ENCODE measurements at regions not wholly inside any gene's neighbourhood (a gene's known extent, or its start where the extent isn't known, plus 50 kb on each side); places are given as distances from the start of the nearest gene placed in this dataset.
"Not testable (repeated sequence)": the region's sequence is repeated elsewhere in the genome, so short reads cannot be mapped to it uniquely, and the experiment has no call there.

DNA sequence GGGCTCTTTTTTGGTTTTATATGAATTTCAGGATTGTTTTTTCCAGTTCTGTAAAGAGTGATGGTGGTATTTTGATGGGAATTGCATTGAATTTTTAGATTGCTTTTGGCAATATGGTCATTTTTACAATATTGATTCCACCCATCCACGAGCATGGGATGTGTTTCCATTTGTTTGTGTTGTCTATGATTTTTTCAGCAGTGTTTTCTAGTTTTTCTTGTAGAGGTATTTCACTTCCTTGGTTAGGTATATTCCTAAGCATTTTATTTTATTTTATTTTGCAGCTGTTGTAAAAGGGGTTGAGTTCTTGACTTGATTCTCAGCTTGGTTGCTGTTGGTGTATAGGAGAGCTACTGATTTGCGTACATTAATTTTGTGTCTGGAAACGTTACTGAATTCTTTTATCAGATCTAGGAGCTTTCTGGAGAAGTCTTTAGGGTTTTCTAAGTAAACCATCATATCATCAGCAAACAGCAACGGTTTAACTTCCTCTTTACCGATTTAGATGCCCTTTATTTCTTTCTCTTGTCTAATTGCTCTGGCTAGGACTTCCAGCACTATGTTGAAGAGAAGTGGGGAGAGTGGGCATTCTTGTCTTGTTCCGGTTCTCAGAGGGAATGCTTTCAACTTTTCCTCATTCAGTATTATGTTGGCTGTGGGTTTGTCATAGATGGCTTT lies 69.4 kb upstream of the GNG12 start:
- DNase-seq (ENCODE audit: low spot score): not testable (repeated sequence)

DNA sequence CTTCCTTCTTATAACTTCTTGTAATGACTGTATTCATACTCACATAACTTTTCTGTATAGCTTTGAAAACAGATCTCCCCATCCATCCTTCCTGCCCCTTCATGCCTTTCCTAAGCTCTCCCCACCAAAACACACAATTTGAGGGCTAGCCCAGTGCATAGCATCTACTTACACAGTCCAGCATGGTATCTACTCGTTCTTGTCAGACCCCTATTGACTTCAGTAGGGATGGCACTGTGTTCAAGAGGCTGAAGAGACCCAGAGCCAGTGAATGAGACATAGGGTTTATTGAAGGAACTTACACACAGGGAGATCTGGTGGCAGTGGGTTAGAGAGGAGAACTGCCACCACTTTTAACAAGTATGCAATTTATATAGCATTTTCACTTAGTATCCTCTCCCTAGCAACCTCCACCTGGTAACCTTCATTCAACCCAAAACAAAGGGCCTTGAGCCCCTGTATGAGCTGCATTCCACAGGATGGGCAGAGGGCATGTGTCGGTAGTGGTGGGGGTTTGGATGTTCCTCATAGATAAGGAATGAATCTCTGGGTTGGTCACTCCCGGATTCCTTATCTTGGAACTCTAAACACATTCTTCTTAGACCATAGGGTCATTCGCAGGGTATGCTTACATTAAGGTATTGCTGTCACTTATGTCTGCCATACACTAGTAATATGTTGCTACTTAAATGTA lies 64.9 kb upstream of the GNG12 start:
- no peak for DNase-seq (ENCODE audit: low spot score)

DNA sequence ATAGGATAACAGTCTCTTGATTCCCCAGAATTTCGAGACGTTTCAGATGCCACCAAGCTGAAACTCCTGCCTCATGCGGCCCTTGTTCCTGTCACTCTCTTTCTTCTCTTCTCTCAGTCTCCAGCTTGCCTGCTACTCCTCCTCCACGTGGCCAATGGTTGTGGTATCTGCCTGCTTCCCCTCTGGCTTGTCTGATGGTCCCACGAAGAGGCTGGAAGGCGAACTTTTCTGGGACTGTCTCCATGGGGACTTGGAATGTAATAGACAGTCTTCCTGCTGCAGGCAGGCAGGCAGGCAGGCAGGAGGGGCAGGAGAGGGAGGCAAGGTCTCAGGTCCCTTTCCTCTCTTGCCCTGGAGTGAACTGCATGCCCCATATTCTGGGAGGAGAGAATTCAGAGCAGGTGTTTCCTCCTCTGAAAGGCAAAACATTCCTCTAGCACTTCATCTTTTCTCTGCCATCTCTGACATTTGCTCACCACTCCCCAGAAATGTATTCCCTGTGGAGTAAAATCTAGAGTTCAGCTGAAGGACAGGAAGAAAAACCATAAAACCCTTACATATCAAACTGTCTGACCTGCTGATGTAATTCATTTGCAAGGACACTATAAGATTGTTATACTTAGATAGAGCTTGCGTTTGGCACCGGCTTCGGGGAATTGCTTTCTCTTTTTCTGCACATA lies 64.1 kb upstream of the GNG12 start:
- DNase-seq (ENCODE audit: low spot score): no peak

DNA sequence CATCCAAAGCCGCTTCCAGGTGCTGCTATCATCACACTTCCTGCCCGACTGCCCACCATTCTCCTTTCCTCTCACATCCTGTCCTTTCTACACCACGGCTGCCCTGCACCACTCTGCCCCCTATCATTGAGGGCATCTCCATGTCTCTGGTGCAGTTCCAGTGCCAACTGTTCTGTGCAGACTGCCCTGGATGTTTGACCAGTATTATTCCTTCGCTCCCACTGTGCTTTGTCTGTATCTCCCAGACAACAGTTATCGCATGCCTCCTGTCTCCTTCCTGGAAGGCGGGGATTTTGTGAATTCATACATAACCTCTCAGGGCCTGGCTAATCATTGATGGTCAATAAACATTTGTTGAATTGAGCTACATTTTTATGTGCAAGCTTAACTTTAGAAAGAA lies 63.6 kb upstream of the GNG12 start:
- no peak for DNase-seq (ENCODE audit: low spot score)

DNA sequence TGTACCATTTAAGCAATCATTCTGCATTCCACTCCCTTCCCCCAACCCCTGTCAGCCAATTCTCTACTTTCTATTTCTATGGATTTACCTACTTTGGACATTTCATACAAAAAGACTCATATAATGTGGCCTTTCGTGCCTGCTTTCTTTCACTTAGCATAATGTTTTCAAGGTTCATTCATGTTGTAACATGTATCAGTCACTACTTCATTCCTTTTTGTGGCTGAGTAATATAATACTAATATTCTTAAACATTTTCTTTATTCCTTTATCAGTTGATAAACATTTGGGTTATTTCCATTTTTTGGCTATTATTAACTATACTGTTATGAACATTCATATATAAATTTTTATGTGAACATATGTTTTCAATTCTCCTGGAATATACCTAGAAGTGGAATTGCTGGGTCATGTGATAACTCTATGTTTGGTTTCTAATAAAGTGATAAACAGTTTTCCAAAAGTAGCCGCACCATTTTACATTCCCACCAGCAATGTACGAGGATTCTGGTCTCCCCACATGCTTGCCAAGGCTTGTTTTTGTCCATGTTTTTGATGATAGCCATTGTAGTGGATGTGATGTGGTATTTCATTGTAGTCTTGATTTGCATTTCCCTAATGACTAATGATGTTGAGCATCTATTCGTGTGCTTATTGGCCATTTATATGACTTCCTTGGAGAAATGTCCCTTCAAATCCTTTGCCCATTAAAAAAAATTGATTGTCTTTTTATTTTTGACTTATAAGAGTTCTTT lies 61.9 kb upstream of the GNG12 start:
- no peak for DNase-seq (ENCODE audit: low spot score)

DNA sequence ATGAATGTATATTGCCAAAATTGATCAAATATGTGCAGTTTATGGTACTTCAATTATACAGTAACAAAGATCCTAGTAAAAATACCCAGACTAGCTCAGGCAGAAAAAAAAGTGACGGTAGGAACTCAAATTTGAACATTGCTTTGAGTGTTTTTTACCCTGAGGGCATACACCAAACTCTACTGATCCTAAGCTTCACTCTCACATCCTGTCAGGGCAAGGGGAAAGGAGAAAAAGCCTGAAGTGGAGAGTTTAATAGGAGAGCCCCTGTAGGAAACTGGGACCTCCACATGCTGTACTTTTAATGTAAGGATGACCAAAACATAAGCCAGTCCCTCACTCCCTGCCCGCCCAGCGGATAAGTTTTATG lies 59.8 kb upstream of the GNG12 start:
- no peak for DNase-seq (ENCODE audit: low spot score)

DNA sequence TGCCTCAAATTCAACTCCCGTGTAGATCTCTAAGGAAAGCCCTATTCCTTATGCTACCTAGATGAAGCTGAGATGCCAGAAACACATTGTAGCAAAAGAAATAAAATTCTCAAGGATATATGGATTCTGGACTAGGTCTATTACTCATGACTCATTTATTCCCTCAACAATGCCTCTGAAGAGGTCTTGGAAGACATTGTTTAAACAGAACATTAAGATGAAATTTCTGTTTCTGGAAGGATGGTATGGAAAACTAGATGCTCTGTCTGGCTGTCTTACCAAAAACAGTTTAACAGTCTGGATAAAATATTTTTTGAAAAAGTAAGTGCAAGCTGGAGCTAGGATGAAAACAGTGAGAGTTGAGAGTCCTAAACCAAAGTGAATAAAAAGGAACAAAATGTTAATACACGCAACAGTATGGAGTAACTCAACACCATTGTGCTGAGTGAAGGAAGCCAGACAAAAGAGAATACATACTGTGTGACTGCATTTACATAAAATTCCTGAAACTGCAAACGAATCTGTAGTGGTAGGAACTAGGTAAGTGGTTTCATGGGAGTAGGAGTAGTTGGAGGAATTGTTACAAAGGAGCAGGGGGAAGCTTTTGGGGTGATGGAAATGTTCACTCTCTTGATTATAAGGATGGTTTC lies 59.3 kb upstream of the GNG12 start:
- no peak for DNase-seq (ENCODE audit: low spot score)

DNA sequence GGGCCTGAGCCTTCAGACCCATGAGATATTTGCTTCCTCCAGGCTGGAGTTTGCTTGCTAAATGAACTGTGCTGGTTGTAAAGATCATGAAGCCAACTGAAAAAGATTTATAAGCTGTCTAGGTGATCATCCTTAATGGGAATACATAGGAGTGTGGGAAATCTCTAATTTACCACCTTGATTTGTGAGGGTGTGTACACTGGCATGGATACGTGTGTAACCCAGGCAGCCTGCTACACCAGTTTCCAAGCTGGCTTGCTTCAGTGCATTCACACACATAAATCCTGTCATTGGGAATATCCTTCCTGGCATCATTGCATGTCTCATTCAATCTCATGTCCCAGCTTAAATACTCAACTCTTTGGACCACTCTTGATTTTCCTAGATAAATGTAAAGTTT lies 57.6 kb upstream of the GNG12 start:
- no peak for DNase-seq (ENCODE audit: low spot score)

DNA sequence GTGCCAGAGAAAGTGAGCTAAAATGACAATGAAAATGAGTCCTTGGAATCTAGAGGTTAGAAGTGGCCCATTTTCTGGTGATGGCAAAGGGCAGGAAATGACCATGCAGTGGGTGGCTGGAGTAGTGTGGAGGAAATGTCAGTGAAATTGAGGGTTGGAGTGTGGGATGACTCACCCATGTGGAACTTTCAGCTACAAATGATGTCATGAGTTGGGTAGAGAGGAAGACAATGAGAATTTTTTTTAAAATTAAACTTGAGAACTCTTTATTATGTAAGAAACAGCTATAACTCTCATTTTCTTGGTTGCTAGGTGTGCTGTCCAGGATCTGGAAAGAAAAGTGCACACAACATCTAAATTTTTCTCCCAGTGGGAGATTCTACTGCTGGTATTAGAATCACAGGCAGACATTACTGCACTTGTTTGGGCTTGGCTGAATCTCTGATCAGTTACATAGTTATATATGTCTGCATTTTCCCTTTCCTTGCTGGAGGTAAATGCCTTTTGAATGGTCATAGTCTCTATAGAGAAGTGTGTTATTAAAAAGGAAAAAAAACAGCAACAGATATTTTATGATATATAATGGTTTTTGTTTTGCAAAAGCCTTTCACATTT lies 56.8 kb upstream of the GNG12 start:
- no peak for DNase-seq (ENCODE audit: low spot score)

DNA sequence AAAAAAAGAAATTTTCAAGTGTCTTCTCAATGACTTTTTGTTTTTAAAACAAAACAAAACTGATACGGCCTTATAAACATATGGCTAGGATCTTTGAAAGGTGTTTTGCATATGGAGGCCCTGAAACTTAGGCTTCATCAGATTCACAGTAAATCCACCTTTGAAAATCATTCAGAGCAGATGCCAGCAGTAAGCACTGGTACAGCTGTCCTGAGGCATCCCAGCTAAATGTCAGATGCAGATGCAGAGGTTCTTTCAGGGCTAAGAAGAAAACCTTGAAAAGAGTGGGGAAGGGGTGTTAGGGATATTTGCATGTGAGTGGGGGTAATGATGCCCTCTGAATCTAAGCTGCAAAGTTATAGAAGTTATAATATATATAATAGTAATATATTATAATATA lies 56.2 kb upstream of the GNG12 start:
- no peak for DNase-seq (ENCODE audit: low spot score)

DNA sequence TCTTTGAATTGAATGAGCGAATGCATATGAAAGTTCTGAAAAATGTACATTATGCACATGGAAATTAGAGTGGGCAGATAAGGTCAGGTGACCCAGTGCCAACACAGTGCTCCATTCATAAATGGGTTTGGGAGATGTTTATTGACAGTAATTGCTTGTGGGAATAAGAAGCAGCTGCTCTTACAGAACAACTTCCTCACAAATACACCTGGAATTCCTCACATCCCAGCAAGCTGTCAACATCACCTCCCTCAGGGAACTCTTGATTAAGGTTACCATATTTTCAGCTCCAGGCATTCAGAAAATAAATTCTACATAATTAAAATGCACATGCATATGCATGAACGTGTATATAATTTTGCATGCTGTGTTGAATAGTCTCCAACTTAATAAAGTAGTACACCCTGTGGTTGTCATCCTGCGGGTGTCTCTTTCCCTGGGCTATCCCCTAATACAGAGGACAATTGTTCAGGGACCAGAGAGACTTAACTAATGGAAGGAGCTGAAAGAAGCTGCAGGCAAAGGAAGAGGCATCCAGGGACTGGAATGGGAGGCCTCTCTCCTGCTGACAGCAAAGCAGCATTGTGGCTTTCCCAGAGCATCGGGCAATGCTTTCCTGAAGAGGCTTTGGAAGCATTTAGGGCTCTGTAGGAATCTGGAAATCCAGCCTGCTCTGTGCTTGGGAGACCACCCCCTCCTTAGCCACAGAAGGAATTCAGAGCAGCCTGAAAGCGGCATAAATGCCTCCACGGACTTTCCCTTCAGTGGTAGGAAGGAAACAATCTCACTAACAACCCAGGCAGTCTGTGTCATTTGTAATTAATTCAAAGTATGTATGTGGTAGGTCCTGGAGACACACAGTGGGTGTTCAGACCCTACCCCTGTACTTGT lies 55.2 kb upstream of the GNG12 start:
- no peak for DNase-seq (ENCODE audit: low spot score)

DNA sequence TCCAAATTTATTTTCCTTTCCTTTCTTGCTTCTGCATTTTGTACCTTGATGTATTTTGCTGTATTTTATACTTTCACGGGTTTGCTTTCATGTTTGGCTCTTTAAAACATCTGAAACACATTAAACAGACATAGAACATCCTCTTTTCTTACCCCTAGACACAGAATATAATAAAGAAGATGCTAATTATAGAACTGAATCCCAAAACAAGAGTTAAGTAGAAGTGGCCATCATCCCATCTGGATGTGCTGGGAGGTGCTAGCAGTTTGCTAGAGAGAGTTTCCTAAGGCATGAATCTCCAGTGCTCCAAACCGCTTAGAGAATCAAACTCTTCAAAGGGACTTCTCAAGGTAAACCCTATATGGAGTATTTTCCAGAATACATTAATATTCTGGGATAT lies 53.9 kb upstream of the GNG12 start:
- no peak for DNase-seq (ENCODE audit: low spot score)

DNA sequence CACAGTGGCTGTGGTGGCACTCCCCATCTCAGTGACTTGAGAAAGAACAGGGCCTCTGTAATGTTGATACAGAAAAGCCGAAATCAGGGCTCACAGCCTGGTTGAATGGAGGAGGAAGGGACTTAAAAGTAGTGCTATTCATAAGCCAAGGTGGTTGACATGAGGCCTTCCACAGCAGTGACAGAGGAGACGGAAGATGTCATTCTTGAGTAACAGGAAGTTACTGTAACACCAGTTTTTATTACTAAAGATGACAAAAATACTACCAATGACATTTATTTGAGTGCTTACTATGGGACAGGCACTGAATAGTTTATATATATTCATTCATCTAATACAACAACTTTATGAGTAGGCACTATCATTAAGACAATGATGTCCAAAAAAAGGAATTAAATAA lies 52.8 kb upstream of the GNG12 start:
- DNase-seq (ENCODE audit: low spot score): no peak

DNA sequence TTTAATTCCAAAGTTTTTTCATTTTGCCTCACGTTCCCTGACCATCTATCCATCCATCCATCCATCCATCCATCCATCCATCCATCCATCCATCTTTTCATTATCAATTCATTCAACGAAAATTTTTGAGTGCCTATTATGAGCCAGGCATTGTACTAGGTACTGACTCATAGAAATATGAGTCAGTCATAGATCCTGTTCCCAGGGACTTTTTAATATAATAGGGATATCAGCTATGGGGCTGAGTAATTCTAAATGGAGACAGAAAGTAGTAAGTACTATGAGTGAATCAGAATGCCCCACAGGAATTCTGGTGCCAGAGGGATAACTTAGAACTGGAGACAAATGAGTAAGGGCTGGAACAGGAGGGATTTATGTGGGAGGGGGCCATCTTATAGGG lies 49.8 kb upstream of the GNG12 start:
- DNase-seq (ENCODE audit: low spot score): no peak
